ENCODE measurements at regions not wholly inside any gene's neighbourhood (a gene's known extent, or its start where the extent isn't known, plus 50 kb on each side); places are given as distances from the start of the nearest gene placed in this dataset.
"Not testable (repeated sequence)": the region's sequence is repeated elsewhere in the genome, so short reads cannot be mapped to it uniquely, and the experiment has no call there.

GRCh38 chrX:40530509-40530908 lies 50.3 kb upstream of the ATP6AP2 start:
- DNase-seq (ENCODE audit: low read depth): no peak

DNA sequence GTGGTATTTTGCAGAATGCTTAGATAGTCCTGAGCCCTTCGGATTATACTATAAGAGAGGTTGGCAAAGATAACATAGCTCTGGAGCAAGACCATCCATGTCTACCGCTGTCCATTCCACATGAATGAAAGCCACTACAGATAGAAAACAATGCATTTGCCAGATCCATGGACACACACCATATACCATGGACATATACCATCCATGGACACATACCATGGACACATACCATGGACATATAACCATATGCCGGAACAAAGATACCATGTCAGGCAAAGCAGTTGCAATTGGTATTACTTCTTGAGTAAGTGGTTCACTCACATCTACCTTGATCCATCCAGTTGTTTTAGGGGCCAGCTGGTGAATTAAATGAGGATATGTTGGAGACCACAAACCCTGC lies 53.2 kb upstream of the ATP6AP2 start:
- DNase-seq (ENCODE audit: low read depth): no peak

GRCh38 chrX:40526412-40526811 lies 54.4 kb upstream of the ATP6AP2 start:
- no peak for DNase-seq (ENCODE audit: low read depth)

DNA sequence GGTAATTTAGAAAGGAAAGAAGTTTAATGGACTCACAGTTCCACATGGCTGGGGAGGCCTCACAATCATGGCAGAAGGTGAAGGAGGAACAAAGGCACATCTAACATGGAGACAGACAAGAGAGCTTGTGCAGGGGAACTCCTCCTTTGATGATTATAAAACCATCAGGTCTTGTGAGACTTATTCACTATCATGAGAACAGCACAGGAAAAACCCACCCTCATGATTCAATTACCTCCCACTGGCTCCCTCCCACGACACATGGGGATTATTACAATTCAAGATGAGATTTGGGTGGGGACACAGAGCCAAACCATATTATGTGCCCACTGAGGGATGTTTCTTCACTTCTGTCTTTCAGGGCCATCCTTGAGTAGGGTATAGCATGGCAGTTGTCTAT lies 54.9 kb upstream of the ATP6AP2 start:
- not testable (repeated sequence) for DNase-seq (ENCODE audit: low read depth)

DNA sequence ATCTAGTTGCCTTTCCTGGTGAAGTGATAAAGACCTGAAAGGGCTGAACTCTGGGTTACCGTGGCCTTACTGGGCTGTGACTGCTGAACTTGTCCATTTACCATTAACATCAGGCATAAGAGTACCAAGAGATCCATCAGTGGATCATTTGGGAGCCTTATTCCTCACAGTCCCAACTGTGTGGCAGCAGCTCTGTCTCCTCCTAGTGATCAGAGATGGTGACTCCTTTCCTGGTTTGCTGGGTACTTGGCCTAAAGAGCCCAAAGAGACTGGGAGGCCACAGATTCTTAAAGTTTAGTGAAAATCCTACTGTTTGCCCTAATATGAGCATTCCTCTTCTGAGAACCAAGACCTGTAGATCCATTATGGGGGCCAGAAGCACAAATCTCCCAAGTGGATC lies 56.3 kb upstream of the ATP6AP2 start:
- DNase-seq (ENCODE audit: low read depth): no peak

- no peak for DNase-seq (ENCODE audit: low read depth)
Measured at GRCh38 chrX:40523852-40524251, 56.9 kb upstream of the ATP6AP2 start.

GRCh38 chrX:40521868-40522450 lies 58.8 kb upstream of the ATP6AP2 start:
- no peak for DNase-seq (ENCODE audit: low read depth)

DNA sequence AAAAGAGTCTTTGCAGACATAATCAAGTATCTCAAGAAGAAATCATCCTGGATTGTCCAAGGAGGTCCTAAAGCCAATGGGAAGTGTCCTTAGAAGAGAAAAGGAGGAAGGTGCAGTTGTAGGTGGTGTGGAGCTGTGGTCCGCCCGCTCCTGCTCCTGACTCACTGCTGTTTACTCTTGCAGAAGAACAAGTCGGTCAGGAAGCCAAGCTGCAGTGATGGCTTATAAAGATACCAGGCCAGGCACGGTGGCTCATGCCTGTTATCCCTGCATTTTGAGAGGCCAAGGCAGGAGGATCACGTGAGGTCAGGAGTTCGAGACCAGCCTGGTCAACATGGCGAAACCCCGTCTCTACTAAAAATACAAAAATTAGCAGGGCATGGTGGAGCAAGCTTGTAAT lies 66.4 kb upstream of the ATP6AP2 start:
- no peak for DNase-seq (ENCODE audit: low read depth)

- no peak for DNase-seq (ENCODE audit: low read depth)
Measured at GRCh38 chrX:40513835-40514234, 66.9 kb upstream of the ATP6AP2 start.

- DNase-seq (ENCODE audit: low read depth): no peak
Measured at GRCh38 chrX:40513012-40513411, 67.8 kb upstream of the ATP6AP2 start.

GRCh38 chrX:40511258-40511657 lies 69.5 kb upstream of the ATP6AP2 start:
- DNase-seq (ENCODE audit: low read depth): no peak

GRCh38 chrX:40508560-40508959 lies 72.2 kb upstream of the ATP6AP2 start:
- DNase-seq (ENCODE audit: low read depth): no peak

- no peak for DNase-seq (ENCODE audit: low read depth)
Measured at GRCh38 chrX:40506201-40506985, 74.4 kb upstream of the ATP6AP2 start.

DNA sequence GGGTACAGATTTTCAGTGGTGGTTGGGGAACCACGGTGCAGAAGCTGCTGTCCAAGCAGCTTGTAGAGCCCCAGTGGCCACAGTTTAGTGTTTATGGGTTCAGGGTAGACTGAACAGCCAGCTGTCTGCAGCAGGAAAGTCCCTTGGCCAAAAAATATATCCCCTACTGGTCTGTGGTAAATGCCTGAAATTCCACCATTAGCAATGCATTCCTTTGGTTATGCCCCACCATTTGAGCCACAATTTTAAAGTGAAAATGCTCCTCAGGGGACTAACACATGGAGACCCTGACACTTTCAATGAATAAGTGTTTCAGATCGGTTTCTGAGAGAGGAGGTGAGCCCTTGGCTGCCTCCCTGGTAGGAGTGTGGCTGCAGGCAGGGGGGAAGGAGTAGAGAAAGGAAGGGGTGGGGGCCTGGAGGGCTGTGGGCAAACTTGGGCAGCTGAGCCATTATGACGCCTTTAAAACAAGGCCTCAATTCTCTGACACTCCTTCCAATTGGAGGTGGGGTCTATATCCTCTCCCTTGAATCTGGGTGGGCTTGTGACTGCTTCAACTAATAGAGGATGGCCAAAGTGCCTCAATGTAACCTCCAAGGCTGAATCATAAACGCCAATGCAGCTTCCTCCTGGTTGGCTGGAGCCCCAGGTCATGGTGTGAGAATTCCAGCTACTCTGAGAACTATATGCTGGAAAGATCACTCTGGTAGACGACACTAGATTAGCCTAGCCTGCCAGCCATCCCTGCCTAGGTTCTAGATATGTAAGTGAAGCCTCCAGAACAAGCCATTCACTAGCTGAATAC lies 75.8 kb upstream of the ATP6AP2 start:
- DNase-seq (ENCODE audit: low read depth): no peak

- no peak for DNase-seq (ENCODE audit: low read depth)
Measured at GRCh38 chrX:40503094-40503493, 77.7 kb upstream of the ATP6AP2 start.

- no peak for DNase-seq (ENCODE audit: low read depth)
Measured at GRCh38 chrX:40502688-40503087, 78.1 kb upstream of the ATP6AP2 start.

DNA sequence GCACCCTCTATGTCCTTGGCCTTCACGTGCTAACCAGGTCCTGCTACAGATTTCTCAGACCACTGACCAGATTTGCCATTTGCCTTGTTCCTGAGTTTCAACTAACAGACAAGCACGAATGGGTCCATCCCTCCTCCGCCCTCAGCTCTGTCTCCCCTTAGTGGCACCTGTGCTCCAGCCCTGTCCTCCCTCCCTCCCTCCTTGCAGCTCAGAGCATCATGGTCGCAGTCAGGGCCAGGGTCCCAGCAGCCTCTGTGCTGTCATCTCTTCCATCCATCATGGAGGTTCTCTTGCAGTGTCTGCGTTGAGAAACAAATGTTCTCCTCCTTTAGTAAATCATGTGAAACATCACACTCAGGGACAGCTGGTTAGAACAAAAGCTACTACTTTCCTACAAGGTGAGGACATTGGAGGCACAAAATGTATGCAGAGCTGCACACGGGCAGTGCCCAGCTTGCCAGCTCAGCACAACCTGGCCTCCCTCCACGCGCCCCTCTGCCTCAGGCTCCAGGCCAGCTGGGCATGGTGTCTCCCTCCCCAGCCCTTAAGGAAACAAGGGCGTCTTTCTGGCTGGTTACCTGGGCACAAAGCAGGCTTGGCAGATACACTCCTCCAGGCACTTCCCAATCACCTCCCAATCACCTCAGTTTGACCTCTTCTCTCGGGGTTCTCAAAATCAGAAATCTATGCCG lies 79.5 kb upstream of the ATP6AP2 start:
- no peak for DNase-seq (ENCODE audit: low read depth)

- DNase-seq (ENCODE audit: low read depth): no peak
Measured at GRCh38 chrX:40496728-40497127, 84.0 kb upstream of the ATP6AP2 start.

DNA sequence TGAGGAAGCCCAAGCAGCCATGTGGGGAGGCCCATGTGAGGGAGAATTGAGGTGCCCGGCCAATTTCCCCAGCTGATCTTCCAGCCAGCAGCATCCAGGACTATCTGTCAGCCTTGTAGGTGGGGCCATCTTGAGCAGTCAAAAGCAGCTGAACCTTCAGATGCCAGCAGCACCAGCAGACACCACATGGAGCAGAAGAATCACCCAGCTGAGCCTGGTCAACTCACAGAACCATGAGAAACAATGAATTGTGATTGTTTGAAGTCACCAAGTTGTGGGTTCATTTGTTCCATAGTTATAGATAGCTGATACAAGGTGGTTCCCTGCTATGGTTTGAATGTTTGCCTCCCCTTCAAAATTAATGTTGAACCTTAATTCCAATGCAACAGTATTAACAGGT lies 85.1 kb upstream of the ATP6AP2 start:
- DNase-seq (ENCODE audit: low read depth): no peak

DNA sequence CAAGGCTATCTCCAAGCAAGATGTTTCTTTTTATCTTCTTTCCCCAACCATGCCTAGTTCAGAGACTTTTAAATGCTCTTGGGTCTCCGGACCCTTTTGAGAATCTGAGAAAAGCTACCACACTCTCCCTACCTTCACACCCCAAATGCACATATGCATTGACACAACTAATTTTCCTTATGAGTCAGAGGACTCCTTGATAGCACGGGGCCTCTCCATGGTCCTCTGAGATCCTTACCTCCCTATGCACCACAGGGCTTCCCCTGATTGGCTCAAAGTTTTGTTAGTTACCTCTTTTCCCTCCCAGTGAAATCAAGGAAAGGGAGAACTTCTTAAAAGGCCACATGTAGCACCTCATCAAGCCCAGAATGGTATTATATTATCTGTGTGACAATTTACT lies 86.8 kb upstream of the ATP6AP2 start:
- no peak for DNase-seq (ENCODE audit: low read depth)

GRCh38 chrX:40488296-40488695 lies 92.5 kb upstream of the ATP6AP2 start:
- DNase-seq (ENCODE audit: low read depth): no peak

DNA sequence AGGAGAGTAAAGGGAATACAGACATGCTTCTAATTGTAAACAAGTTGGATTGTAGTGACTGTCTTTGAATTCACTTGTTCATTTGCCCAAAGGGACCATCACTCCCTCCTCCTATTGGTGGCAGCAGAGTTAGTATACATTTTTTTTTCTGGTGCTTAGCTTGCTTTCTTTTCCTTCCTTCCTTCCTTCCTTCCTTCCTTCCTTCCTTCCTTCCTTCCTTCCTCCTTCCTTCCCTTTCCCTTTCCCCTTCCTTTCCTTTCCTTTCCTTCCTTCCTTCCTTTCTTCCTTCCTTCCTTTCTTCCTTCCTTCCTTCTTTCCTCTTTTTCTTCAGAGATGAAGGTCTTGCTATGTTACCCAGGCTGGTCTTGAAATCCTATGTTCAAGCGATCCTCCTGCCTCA lies 94.8 kb upstream of the ATP6AP2 start:
- DNase-seq (ENCODE audit: low read depth): no peak
